ENCODE measurements at regions not wholly inside any gene's neighbourhood (a gene's known extent, or its start where the extent isn't known, plus 50 kb on each side); places are given as distances from the start of the nearest gene placed in this dataset.

- TF ChIP-seq EP300 (IDR thresholded peaks at IDR 0.05): no peak
- TF ChIP-seq CTCF (IDR thresholded peaks at IDR 0.05): no peak
- TF ChIP-seq POLR2A (IDR thresholded peaks at IDR 0.05): no peak
- no peak for TF ChIP-seq POLR2AphosphoS5 (IDR thresholded peaks at IDR 0.05)
These were observed 216.4 kb downstream of the LTN1 start for GRCh38 chr21:28776251-28776650.
